HG03571 (cell line): ENCODE measurements at regions not wholly inside any gene's neighbourhood (a gene's known extent, or its start where the extent isn't known, plus 50 kb on each side); places are given as distances from the start of the nearest gene placed in this dataset.
"Not testable (repeated sequence)": the region's sequence is repeated elsewhere in the genome, so short reads cannot be mapped to it uniquely, and the experiment has no call there.

Experiments used
- ATAC-seq: cut with Tn5 transposase; IDR thresholded peaks from one replicate; pipeline ENCODE4 v1.9.1; 2021; ENCODE audit not compliant: unreplicated experiment

DNA sequence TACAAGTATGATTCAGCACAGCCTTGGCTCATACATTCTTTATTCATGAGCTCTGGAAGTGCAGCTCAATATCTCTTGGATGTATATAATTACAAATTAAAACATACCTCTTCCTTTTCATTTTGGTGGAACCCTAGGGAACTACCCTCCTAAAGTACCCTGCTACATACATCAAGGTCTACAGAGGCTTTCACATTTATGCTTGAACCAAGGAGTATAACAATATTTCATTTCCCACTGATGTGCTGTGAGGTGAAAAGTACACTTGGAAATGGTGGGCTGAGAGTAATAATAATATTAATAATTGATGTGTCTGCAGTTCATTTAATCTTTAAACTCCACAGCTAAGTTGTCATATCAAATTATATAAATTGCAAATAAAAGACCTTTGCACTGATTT, 142.2 kb upstream of the LRRC3B start:
- ATAC-seq, result no peak

DNA sequence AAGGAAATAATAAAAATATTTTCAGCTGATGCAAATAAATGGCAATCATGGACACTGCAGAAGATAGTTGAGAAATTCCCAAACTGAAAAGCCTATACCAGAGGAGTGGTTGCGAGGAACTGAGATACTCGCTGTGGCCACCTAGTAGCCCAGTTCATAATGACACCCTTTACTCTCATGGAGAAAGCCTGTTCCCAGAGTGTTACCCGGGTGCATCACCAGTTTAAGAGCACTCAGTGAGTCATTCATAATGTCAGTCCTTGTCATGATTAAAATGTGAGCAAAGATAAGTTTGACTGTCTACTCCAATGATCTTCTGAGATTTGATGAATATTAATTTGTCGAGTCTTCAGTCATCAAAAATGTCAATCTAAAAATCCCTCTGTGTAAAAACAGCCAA, 138.4 kb upstream of the LRRC3B start:
- no peak for ATAC-seq

DNA sequence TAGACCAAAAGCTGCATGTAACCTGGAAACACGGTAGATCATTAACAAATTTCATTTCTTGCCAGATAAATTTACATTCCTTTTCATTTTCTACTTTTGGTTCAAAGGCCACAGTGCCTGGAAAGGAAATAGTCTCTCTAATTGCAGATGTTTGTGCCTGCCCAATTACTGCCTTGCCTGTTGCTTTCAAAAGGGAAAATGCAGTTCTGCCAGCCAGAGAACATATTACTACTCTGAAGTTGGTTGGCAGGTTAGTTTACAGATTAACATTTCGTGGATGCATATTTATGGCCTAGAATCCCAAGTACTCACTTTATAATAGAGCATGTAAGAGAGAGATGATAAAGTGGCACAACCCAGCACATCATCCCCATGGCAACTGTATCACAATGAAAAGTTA, 124.3 kb upstream of the LRRC3B start:
- no peak for ATAC-seq

DNA sequence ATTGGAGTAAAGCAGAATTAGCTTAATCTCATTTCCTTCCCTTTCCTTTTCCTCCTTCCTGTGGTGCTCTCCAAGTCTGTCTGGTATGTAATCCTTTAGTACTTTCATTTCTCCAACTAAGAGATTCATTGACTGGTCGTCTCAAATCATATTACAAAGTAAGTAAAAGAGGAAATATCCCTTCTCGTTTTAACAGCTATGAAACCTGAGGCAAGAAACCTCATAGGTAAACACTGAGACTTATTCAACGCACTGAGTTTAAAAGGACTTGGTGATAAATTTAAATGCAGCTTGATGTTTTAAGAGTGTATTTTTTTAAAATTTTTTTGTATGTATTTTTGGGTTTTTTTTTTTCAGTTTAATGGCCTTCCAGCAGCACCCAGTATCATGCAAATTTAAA, 117.2 kb upstream of the LRRC3B start:
- no peak for ATAC-seq

DNA sequence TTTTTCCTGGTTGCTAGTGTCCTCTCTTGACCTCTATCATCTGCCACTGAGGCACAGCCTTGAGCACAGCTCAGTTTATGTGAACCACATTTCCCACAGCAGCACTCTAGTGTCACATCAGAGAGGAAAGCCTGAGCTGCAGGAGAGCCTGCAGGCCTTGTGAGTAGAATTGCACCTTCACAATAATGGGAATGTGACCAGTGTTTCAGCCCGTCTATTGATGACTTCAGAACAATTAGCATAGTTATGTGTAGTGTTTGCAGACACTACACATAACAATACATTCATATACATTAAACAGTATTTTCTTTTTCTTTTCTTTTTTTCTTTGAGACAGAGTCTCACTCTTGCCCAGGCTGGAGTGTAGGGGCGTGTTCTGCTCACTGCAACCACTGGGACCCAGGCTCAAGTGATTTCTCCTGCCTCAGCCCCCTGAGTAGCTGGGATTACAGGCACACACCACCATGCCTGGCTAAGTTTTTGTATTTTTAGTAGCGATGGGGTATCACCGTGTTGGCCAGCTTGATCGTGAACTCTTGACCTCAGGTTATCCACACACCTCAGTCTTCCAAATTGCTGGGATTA, 108.0 kb upstream of the LRRC3B start:
- ATAC-seq, result not testable (repeated sequence)

DNA sequence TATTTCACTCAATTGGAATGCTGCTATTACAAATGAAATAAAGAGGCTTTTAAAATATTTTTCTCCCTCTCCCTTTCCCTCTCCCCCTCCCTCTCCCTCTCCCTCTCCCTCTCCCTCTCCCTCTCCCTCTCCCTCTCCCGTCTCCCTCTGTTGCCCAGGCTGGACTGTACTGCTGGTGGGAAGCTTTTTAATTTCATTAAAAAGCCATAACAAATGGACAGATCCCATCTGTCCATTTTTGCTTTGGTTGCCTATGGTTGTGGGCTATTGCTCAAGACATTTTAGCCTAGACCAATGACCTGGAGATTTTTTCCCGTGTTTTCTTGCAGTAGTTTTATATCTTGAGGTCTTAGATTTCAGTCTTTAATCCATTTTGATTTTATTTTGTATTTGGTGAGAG, 107.2 kb upstream of the LRRC3B start:
- ATAC-seq, result no peak

DNA sequence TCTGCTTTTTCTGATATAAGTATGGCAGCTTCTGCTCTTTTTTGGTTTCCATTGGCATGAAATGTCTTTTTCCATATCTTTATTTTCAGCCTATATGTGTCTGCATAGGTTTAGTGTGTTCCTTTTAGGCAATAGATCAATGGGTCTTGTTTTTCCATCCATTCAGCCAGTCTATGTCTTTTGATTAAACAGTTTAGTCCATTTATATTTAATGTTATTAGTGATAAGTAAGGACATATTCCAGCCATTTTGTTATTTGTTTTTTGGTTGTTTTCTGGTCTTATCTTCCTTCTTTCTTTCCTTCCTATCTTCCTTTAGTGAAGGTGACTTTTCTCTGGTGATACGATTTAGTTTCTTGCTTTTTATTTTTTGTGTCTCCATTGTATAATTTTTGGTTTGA, 101.3 kb upstream of the LRRC3B start:
- ATAC-seq, result no peak

DNA sequence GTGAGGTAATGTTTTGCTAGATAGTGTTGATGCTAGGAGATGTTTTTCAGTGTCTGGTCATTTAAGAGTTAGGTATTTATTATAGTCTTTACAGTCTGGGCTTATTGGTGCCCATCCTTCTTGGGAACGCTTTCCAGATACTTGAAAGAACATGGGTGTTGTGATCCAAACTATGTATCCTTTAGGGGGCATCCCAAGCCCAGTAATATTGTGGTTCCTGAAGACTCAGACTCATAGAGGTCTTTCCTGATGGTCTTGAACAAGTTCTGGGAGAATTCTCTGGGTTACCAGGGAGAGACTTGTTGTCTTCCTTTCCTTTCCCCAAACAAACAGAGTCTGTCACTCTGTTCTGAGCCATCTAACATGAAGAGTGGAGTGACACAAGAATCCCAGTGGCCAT, 99.7 kb upstream of the LRRC3B start:
- ATAC-seq, result no peak

DNA sequence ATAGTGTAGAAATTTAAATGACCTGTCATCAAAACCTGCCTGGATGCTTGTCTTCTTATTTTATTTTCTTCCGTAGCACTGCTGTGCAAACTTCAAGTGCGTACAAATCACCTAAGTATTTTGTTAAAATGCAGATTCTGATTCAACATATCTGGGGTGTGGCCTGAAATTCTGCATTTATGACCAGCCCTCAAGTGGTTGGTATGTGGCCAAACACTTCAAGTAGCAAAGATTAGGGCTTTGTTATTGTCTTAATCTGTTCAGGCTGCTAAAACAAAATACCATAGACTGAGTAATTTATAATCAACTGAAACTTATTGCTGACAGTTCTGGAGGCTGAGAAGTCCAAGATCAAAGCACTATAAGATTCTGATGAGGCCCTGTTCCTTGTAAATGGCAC, 97.6 kb upstream of the LRRC3B start:
- ATAC-seq, result no peak

DNA sequence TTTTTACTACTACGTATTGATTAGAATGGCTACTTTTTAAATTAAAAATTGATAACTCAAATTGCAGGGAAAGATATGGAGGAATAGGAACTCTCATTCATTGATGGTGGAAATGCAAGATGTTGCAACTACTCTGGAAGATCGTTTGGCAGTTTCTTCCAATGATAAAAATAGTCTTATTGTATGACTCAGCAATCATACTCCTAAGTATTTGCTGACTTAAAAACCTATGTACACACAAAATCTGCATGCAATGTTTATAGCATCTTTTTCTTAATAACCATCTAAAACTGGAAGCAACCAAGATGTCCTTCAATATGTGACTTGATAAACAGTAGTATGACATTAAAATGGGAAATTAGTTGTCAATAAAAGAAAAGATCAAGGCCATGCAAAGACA, 87.4 kb upstream of the LRRC3B start:
- ATAC-seq, result no peak

DNA sequence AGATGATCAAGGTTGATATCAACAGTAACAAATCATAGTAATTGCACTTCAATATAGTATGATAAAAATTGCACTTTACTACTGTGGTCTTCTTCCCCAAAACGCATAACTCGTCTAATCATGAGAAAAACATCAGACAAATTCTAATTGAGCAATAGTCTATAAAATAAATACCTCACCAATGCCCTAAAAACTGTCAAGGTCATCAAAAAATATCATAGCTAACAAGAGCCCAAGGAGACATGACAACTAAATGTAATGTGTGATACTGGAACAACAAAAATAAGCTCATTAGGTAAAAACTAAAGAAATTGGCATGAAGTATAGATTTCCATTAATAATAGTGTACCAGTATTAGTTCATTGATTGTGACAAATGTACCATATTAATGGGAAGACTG, 85.6 kb upstream of the LRRC3B start:
- no peak for ATAC-seq

DNA sequence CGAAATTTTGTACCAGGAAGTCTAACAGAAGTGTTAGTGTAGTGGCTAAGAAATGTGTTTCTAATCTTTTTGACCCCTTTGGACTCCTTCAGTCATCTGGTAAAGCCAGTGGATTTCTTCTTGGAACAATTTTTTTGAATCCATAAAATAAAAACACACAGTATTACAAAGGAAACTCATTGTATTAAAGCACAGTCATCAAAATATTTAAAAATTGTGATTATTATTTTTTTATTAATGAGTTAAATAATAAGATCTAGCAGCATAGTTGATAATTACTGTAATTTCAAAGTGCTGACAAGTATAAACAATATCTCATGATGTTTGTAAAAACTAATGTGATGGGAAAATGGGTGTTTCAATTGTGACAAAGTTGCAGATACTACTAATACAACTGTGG, 72.2 kb upstream of the LRRC3B start:
- no peak for ATAC-seq

DNA sequence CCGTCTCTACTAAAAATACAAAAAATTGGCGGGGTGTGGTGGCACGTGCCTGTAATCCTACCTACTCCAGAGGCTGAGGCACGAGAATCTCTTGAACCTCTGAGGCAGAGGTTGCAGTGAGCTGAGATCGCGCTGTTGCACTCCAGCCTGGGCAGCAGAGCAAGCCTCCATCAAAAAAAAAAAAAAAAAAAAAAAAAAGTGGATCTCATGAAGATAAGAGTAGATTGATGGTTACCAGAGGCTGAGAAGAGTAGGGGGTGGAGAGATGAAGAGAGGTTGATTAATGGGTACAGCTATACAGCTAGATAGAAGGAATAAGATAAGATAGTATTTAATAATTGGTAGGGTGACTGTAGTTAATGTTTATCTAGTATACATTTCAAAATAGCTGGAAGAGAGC, 65.9 kb upstream of the LRRC3B start:
- ATAC-seq, result no peak

DNA sequence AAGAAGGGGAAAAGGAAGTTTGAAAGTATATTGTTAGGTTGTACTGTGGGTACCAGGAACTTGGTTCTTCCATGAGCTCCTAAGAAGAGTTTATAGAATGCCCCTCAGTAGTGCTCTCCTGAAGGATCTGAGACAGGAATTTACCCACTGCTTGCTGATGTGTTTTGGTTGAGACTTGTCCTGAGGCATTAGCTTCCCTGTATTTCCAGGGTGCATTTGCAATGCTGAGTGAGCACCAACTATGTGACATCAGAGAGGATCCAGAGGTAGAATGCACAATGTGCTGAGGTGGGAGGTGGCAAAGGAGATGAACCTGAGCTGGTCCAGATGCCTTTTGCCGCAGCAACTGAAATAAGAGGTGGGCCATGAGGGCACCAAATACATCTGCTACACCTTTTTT, 64.3 kb upstream of the LRRC3B start:
- ATAC-seq, result no peak

DNA sequence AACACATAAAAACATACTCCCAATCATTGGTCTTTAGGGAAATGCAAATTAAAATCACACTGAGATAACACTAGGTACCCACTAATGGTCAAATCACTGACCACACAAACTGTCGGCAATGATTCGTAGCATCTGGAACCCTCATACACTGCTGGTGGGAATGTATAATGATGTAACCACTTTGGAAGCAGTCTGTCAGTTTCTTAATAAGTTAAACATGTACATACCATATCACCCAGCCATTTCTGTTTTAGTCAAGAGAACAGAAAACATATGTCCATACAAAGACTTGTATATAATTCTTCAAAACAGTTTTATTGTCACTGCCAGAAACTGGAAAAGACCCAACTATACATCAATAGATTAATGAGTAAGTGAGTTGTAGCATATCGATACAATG, 63.3 kb upstream of the LRRC3B start:
- ATAC-seq, result no peak

DNA sequence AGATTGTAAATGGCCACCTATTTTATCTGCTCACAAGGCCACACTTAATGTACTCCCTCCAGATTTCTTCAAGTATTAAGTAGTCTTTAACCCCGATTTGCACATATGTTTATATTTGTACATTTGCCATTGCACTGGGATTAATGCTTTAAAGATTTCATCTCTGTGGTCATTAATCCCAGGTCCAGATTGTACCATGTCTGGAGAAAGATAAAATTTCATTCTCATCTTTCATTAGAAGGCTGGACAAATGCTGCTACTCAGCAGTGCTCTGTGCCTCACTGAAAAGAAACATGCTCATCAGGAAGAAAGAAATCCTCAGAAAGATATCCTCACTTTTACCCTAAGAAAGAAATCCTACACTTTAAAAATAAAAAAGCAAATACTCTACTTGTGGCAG, 62.5 kb upstream of the LRRC3B start:
- no peak for ATAC-seq

DNA sequence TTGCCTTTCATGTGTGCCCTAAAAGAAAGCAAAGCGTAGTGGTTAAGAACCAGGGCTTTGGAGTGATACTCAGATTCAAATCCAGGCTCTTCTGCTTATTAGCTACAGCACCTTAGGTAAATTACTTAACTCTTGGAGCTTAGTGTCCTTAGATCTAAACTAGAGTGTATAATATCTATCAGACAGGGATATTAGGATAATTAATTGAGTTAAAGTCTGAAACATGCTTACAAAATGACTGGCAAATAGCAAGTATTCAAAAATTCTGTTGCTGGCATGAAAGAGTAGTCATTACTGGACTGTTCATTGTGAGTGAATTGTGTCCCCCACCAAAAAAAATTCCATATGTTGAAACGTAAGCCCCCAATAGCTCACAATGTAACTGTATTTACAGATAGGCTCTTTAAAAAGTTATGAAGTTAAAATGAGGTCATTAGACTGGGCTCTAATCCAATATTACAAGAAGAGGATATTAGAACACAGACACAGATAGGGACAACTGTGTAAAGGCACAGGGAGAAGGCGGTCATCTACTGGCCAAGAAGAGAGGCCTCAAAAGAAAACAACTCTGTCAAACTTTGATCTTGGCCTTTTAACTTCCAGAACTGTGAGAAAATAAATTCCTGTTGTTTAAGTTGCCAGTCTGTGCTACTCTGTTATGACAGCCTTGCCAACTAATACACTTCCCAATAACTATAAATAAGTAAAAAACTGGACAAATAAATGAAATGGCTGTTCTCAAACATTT, 60.4 kb upstream of the LRRC3B start:
- no peak for ATAC-seq
